ENCODE measurements at regions not wholly inside any gene's neighbourhood (a gene's known extent, or its start where the extent isn't known, plus 50 kb on each side); places are given as distances from the start of the nearest gene placed in this dataset.

DNA sequence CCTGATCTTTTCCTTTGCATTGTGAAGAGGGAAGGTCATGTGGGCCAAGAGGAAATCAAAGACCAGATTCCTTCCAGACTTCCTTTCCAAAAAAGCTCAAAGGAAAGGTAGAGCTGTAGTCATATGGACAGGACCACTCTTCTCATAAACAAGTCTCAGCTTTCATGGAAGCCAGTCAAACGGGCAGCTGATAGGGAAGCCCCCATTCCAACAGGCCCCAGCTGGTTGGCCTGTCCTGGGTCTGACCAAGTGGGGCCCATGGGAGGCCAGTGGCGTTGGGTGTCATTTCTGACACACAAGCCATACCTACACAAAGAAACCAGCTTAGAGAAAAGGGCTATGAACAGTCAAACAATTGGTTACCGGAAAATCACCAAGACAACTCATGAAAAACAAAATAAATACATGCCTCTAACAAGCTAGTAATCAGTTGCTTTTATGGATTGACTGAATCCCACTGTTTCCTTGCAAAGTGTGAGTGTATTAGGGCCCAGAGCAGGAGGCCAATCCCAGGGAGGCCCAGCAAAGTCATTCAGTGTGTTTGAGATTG is 149.6 kb upstream of the MAMLD1 start:
- TF ChIP-seq U2AF2 (optimal IDR thresholded peaks at IDR 0.05; ENCODE audit: low read depth, low read length) (no peak), POLR2AphosphoS2 (IDR thresholded peaks at IDR 0.05; ENCODE audit: low read length) (no peak), NUFIP1 (IDR thresholded peaks at IDR 0.05; ENCODE audit: partially characterized antibody) (no peak), ZNF224 (CRISPR knock-in tag; IDR thresholded peaks at IDR 0.05) (no peak), FOXK2 (conservative IDR thresholded peaks at IDR 0.05 in 1 of 2, IDR thresholded peaks at IDR 0.05 in 1 of 2; ENCODE audit: low read depth in 2 of 2) (no peak), POLR2A (conservative IDR thresholded peaks at IDR 0.05) (no peak), FOXM1 (IDR thresholded peaks at IDR 0.05; ENCODE audit: low read depth) (no peak), FOXM1 (CRISPR knock-in tag; IDR thresholded peaks at IDR 0.05; ENCODE audit: low read depth) (no peak), BRF1 (IDR thresholded peaks at IDR 0.05; ENCODE audit: borderline replicate concordance, extremely low read depth, insufficient read length) (no peak), RBM39 (optimal IDR thresholded peaks at IDR 0.05; ENCODE audit: low read depth, low read length) (no peak)
- TF ChIP-seq, protein P1, sequence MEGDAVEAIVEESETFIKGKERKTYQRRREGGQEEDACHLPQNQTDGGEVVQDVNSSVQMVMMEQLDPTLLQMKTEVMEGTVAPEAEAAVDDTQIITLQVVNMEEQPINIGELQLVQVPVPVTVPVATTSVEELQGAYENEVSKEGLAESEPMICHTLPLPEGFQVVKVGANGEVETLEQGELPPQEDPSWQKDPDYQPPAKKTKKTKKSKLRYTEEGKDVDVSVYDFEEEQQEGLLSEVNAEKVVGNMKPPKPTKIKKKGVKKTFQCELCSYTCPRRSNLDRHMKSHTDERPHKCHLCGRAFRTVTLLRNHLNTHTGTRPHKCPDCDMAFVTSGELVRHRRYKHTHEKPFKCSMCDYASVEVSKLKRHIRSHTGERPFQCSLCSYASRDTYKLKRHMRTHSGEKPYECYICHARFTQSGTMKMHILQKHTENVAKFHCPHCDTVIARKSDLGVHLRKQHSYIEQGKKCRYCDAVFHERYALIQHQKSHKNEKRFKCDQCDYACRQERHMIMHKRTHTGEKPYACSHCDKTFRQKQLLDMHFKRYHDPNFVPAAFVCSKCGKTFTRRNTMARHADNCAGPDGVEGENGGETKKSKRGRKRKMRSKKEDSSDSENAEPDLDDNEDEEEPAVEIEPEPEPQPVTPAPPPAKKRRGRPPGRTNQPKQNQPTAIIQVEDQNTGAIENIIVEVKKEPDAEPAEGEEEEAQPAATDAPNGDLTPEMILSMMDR (IDR thresholded peaks at IDR 0.05 in 2 of 3, conservative IDR thresholded peaks at IDR 0.05 in 1 of 3; ENCODE audit: insufficient read depth in 2 of 3, low read depth in 1 of 3, low read length in 3 of 3): no peak

All from K562 (cell line).